HUES6 (cell line): ENCODE measurements at regions not wholly inside any gene's neighbourhood (a gene's known extent, or its start where the extent isn't known, plus 50 kb on each side); places are given as distances from the start of the nearest gene placed in this dataset.

Experiments
- H3K27ac ChIP-seq: 2 replicates; pipeline ENCODE4 v1.7.0; 2013; ENCODE audit warnings: low read depth, mild to moderate bottlenecking, low read length, inconsistent platforms
- H3K27me3 ChIP-seq: 2 replicates; pipeline ENCODE4 v1.6.1; 2013; ENCODE audit warnings: low read length; ENCODE audit not compliant: control insufficient read depth, insufficient read depth
- H3K36me3 ChIP-seq: 2 replicates; pipeline ENCODE4 v1.6.1; 2013; ENCODE audit warnings: low read length; ENCODE audit not compliant: control insufficient read depth, insufficient read depth
- H3K4me1 ChIP-seq: 2 replicates; pipeline ENCODE4 v1.6.1; 2013; ENCODE audit warnings: low read length; ENCODE audit not compliant: control insufficient read depth, insufficient read depth
- H3K4me3 ChIP-seq: 2 replicates; pipeline ENCODE4 v1.5.1; 2013; ENCODE audit warnings: low read depth, low read length
- H3K9ac ChIP-seq: one replicate; pipeline ENCODE4 v1.6.1; 2013; ENCODE audit warnings: mild to moderate bottlenecking, low read length
- H3K9me3 ChIP-seq: 2 replicates; pipeline ENCODE4 v1.6.1; 2013; ENCODE audit warnings: low read depth, low read length; ENCODE audit not compliant: control insufficient read depth, insufficient read depth

DNA sequence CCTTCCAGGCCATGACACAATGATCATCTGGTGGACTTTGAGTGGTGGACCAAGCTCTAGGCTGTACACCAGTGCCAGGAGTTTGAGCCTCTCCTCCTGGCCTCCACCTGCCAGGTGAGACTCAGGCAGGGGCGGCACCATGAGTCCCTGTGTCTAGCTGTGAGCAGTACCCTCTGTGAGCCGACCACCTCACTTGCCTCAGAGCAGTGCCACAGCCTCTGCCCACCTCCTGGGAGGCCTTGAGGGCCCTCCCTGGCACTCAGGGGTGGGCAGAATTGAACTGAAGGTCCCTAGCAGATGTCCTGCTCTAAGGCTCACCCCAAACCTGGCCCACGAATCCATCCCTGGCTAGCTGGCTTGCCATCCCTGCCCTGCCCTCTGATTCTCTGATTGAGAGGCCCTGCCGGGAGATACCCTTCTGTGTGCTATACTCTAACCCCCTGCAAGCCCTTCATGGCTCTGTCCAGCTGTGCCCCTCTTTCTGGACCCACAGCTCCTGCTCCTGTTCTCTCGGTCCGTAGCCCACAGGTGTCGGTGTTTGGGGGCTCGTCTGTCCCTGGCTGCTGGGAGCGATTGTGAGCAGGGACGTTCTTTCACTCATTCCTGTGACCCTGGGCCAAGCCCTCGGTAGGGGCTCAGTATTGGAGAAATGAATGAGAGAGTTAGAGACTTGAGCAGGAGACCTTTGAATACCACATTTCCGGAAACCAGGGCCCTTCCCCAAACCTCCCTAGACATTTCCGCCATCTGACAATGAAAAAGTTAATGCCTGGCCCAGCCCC, 70.0 kb downstream of the INHBB start:
- H3K4me1 ChIP-seq = no peaks in the 10 kb centered on the region; the same call in 1 of the 2 replicates
- no peak overlapping the region for H3K9ac ChIP-seq
- no peaks in the 10 kb centered on the region for H3K36me3 ChIP-seq
- no peak overlapping the region for H3K4me3 ChIP-seq
- no peaks in the 10 kb centered on the region for H3K9me3 ChIP-seq
- no peak overlapping the region for H3K27ac ChIP-seq
- peaks cover 16% of the 10 kb centered on the region for H3K27me3 ChIP-seq

DNA sequence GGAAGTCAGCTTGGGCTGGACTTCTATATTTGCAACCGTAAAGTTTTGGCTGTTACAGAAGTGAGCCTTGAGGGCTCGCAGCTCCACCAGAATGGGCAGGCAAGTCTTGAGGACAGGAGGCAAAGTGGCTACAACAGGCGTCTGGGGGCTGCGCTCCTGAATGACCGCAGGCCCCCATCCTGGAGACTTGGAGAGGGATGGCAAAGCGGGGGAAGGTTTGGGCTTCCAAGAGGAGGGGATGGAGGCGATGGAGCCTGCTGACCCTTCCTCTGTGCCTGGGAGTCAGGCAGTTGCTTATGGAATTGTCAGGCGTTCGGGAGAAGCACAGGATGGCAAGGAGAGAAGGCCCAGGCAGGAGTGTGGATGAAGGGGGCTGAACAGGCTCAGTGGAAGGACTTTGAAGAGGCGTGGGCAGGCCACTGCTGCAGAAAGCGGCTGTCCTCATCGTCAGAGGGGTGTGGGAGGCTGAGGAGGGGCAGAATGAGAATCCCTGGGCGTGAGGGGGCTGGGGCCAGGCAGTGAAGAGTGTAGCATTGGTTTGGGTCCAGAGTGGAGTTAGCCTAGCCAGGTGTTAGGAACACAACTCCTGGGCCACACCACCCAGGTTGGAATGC, 72.3 kb downstream of the INHBB start:
- Histone ChIP-seq H3K9me3 (no peaks in the 10 kb centered on the region), H3K36me3 (no peaks in the 10 kb centered on the region), H3K4me3 (no peak overlapping the region), H3K27ac (no peak overlapping the region), H3K27me3 (peaks cover 36% of the 10 kb centered on the region), H3K9ac (no peak overlapping the region), H3K4me1 (no peaks in the 10 kb centered on the region; the same call in 1 of the 2 replicates)

DNA sequence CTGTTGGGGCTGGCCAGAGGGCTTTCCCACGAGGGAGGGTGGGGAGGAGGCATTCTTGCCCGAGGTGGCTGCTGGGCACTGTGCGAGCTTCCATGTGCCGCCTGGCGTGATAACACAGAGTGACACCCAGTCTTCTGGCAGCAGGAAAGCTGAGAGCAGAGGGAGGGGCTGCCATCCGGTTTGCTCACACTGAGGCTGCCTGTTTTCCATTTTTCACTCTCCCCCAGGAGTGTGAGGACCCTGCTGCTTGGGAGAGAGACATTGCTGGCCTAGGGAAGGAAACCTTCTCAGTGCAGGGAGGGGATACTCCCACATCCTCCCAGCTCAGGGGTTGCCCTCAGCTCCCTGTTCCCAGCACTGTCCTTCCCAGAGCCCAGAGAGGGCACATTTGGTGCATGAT, 73.1 kb downstream of the INHBB start:
- Histone ChIP-seq H3K9ac (no peak overlapping the region), H3K36me3 (no peaks in the 10 kb centered on the region), H3K27me3 (peaks cover 44% of the 10 kb centered on the region), H3K9me3 (no peaks in the 10 kb centered on the region), H3K27ac (no peak overlapping the region), H3K4me3 (no peak overlapping the region), H3K4me1 (no peaks in the 10 kb centered on the region; the same call in 1 of the 2 replicates)

DNA sequence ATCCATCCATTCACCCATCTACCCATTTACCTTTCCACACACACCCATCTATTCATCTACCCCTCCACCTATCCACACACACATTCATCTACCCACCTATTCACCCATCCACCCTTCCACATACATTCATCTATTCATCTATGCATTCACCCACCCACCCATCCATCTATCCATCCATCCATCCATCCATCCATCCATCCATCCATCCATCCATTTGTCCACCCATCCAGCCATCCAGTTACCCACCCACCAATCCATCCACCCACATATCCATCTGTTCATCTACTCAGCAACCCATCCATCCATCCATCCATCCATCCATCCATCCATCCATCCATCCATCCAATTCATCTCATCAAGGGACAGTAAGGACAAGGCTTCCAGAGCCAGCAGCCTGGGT, 74.0 kb downstream of the INHBB start:
- no peaks in the 10 kb centered on the region for H3K9me3 ChIP-seq
- H3K4me3 ChIP-seq = no peak overlapping the region
- H3K36me3 ChIP-seq = no peaks in the 10 kb centered on the region
- peaks cover 50% of the 10 kb centered on the region for H3K27me3 ChIP-seq
- no peak overlapping the region for H3K9ac ChIP-seq
- H3K27ac ChIP-seq = no peak overlapping the region
- H3K4me1 ChIP-seq = no peaks in the 10 kb centered on the region

DNA sequence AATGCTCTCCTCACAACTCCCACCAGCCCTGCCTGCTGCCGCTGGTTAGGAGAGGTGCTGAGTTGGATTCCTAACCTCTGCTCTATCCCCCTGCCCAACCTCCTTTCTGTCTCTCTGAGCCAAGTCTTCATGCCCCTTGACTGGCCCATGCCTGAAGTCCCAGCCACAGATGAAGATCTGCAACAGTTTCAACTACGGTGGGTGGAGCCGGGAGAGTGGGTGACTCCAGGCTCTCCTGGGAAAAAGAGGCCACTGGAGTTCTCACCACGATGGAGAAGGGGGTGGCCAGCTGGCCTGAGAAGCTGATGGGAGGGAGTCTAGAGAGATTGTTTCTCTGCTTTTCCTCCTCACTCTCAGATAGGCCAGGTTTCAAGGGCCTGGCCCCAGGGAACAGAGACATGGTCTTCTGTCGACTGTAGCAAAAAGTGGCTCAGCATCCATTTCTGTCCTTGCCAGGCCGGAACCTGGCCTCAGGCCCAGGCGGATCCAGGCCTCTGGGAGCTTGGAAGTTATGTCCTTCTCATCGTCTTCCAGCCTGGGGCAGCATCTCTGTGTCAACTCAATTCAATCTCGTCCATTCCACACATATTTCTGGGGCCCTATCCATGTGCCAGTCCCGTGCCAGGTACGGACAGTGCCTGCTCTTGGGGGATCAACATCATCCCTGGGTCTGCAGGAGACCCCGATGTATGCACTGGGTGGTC, 75.3 kb downstream of the INHBB start:
- H3K4me3 ChIP-seq = no peak overlapping the region
- peaks cover 53% of the 10 kb centered on the region for H3K27me3 ChIP-seq
- no peaks in the 10 kb centered on the region for H3K4me1 ChIP-seq
- H3K9me3 ChIP-seq = no peaks in the 10 kb centered on the region
- no peak overlapping the region for H3K27ac ChIP-seq
- no peaks in the 10 kb centered on the region for H3K36me3 ChIP-seq
- H3K9ac ChIP-seq = no peak overlapping the region

DNA sequence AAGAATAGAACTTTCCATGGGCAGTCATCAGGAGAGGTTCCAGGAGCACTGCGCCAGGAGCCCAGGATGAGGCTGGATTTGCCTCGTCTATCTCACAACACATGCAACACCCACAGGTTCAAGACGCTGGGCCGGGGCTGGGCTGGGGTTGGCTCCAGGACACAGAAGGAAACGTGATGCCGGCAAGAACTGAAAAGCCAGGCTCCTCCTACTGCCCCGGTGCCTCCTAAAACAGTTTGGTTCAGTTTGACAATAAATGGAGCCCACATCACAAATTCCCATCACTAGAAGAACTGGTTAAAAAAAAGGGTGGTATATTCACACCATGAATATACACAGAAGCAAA, 75.9 kb downstream of the INHBB start:
- Histone ChIP-seq H3K36me3 (no peaks in the 10 kb centered on the region), H3K27ac (no peak overlapping the region), H3K27me3 (peaks cover 57% of the 10 kb centered on the region)

DNA sequence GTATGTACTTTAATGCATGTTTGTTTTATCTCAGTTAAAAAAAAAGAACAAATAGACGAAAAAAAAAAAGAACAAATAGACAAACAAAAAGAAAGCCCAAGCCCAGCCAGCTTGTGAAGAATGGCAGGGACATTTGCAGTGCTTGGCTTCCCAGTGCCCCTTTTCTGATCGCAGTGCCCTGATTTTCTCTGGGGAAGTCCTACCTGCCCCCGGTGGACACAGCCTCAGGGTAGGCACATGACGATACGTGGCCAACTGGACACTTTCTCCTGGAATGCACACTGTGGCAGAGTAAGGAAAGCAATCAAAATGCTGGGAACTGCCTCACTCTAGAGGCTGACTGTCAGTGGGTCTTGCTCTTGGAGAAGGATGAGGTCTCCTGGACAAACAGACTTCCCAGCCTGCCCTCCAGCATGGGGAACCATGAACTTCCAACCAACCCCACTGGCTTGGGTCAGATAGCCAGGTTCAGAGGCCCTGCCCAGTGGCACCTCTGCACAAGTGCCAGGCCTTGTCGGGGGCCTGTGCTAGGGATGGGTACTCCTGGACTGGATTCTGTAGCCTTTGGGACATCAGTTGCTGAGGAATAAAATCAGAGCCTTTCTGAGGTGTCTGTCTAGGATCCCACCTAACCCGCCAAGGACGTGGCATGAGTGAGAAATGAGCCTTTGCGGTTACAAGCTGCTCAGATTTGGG, 76.7 kb downstream of the INHBB start:
- no peak overlapping the region for H3K9ac ChIP-seq
- H3K4me1 ChIP-seq = no peaks in the 10 kb centered on the region
- no peak overlapping the region for H3K27ac ChIP-seq
- H3K27me3 ChIP-seq = peaks cover 57% of the 10 kb centered on the region
- H3K36me3 ChIP-seq = no peaks in the 10 kb centered on the region
- H3K9me3 ChIP-seq = no peaks in the 10 kb centered on the region
- H3K4me3 ChIP-seq = no peak overlapping the region

More for the DNA sequence above, 75.9 kb downstream of the INHBB start:
- Histone ChIP-seq H3K4me3 (no peak overlapping the region), H3K4me1 (no peaks in the 10 kb centered on the region), H3K9me3 (no peaks in the 10 kb centered on the region), H3K9ac (no peak overlapping the region)

DNA sequence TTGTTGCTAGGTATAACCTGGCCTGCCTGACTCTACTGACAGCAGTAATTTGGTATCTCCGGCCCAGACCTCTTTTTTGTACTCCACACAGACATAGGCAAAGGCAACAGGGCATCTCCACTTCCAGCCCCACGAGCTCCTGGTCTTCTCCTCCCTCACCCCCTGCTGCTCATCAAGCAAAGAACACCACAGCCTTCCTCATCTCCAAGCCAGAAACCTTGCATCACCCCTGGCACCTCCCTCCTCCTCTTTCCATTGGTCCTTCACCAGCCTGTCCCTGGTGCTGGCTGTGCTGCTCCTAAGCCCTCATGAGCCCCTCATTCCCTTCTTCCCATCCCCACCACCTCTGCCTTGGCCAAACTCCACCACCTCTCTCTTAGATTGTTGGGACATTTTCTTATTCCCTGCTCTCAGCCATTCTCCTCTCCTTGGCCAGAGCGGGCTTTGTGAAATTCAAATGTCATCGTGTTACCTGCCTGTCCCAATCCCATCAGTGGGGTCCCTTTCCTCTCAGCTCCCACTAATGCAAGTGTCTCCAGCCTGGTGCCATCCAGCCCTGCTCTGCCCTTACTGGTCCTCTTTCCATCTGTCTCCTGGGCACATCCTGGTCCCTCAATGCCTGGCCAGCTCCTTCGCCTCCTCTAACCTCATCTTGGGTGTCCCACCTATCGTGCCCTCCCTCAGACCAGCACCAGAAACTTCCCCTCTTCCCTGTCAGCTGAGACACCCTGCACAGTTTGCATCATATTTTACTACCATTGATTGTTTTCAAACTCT, 77.4 kb downstream of the INHBB start:
- H3K9ac ChIP-seq = no peak overlapping the region
- H3K9me3 ChIP-seq = no peaks in the 10 kb centered on the region
- H3K27me3 ChIP-seq = peaks cover 55% of the 10 kb centered on the region

DNA sequence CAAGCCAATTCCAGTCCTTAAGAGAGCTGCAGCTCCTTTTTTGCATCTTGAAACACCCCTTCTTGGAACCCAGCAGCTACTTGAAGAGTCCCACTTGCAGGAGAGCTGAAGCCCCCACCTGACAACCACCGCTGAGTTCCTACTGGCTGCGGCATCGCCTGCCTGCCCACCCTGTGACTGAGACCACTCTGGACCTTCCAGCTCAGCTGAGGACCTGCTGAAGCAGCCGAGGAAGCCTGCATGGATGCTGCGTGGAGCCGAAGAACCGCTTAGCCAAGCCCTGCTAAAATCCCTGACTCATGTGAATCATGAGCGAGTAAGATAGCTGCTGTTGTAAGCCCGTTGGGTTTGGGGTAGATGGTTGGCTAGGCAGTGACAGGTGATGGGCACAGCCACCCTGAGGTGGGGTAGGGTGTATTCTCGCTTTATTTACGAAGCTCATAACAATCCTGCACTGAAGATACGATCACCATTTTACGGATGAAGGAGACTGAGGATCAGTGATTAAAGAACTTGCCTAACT, 78.4 kb downstream of the INHBB start:
- no peaks in the 10 kb centered on the region for H3K36me3 ChIP-seq
- H3K9me3 ChIP-seq = no peaks in the 10 kb centered on the region
- peaks cover 2% of the 10 kb centered on the region for H3K4me1 ChIP-seq
- H3K27me3 ChIP-seq = peaks cover 52% of the 10 kb centered on the region
- H3K27ac ChIP-seq = no peak overlapping the region
- no peak overlapping the region for H3K9ac ChIP-seq
- no peak overlapping the region for H3K4me3 ChIP-seq

More for the DNA sequence above, 77.4 kb downstream of the INHBB start:
- H3K27ac ChIP-seq = no peak overlapping the region
- no peaks in the 10 kb centered on the region for H3K36me3 ChIP-seq
- H3K4me1 ChIP-seq = no peaks in the 10 kb centered on the region
- no peak overlapping the region for H3K4me3 ChIP-seq

DNA sequence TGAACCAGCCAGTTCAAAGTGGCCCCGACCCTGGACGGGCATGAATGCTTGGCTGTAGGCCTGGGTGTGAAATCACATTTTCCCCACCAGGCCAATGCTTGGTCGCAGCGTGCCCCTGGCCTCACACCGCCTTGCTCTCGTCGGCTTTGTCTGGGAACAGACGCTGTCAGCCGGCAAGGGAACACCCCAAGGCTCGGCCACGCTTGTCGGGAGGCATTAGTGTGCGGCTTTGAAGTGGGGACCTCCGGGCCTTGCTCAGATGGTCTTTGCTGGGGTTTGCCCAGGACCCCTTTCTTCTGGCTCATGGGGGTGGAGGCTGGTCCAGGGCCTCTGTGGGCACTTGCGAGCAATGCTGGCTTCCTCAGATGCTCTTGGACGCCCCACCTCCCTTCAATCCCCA, 79.1 kb downstream of the INHBB start:
- Histone ChIP-seq H3K9me3 (no peaks in the 10 kb centered on the region), H3K9ac (no peak overlapping the region), H3K4me3 (no peak overlapping the region), H3K36me3 (no peaks in the 10 kb centered on the region), H3K27ac (no peak overlapping the region), H3K27me3 (peaks cover 49% of the 10 kb centered on the region), H3K4me1 (peaks cover 9% of the 10 kb centered on the region)
